DND-41 (cell line): ENCODE measurements at regions not wholly inside any gene's neighbourhood (a gene's known extent, or its start where the extent isn't known, plus 50 kb on each side); places are given as distances from the start of the nearest gene placed in this dataset.

Source experiments
- ATAC-seq: fragments of 200-7000 bp; cut with Tn5 transposase; 3 replicates; pipeline ENCODE4 v1.9.1; 2021; ENCODE audit warnings: low read depth; ENCODE audit not compliant: insufficient read depth
- DNase-seq: peaks from one replicate; pipeline ENCODE4 v3.0.0-alpha.2; 2020
- H2AFZ ChIP-seq: 2 replicates; pipeline ENCODE4 v1.6.0; 2012; ENCODE audit warnings: low read depth, low read length
- H3K27ac ChIP-seq: 2 replicates; pipeline ENCODE4 v1.5.1; 2012; ENCODE audit warnings: low read length, inconsistent platforms
- H3K27me3 ChIP-seq: fragments of 200-600 bp; sonication (generic); 2 replicates; pipeline ENCODE4 v1.6.0; 2012; ENCODE audit warnings: low read length, mild to moderate bottlenecking, inconsistent platforms; ENCODE audit not compliant: insufficient read depth, poor library complexity
- H3K36me3 ChIP-seq: 2 replicates; pipeline ENCODE4 v1.5.1; 2012; ENCODE audit warnings: low read length, inconsistent platforms; ENCODE audit not compliant: insufficient read depth
- H3K4me1 ChIP-seq: 2 replicates; pipeline ENCODE4 v1.5.1; 2012; ENCODE audit warnings: mild to moderate bottlenecking, low read length; ENCODE audit not compliant: insufficient read depth
- H3K4me2 ChIP-seq: 2 replicates; pipeline ENCODE4 v1.6.0; 2012; ENCODE audit warnings: mild to moderate bottlenecking, moderate library complexity, low read length, inconsistent platforms; ENCODE audit not compliant: insufficient read depth
- H3K4me3 ChIP-seq, 2 experiments: fragments of 200-600 bp in 1 of 2; shearing (Covaris generic) in 1 of 2; 2 replicates each; pipeline ENCODE4 v1.5.1; 2012 to 2016; ENCODE audit warnings: inconsistent platforms in 2 of 2, low read length in 2 of 2, mild to moderate bottlenecking in 2 of 2, low read depth in 1 of 2, moderate library complexity in 1 of 2
- H3K79me2 ChIP-seq: 2 replicates; pipeline ENCODE4 v1.6.0; 2012; ENCODE audit warnings: low read length, inconsistent platforms; ENCODE audit not compliant: insufficient read depth
- H3K9ac ChIP-seq: 2 replicates; pipeline ENCODE4 v1.6.0; 2012; ENCODE audit warnings: low read depth, mild to moderate bottlenecking, inconsistent platforms, low read length, moderate library complexity
- H3K9me3 ChIP-seq: 2 replicates; pipeline ENCODE4 v1.5.1; 2012; ENCODE audit warnings: low read length, moderate library complexity, mild to moderate bottlenecking, inconsistent platforms; ENCODE audit not compliant: insufficient read depth, severe bottlenecking
- H4K20me1 ChIP-seq: 2 replicates; pipeline ENCODE4 v1.6.0; 2012; ENCODE audit warnings: low read length; ENCODE audit not compliant: insufficient read depth
- CTCF ChIP-seq: IDR thresholded peaks from 2 replicates; pipeline ENCODE4 v1.5.1; 2012; ENCODE audit warnings: borderline replicate concordance, low read length, moderate library complexity, mild to moderate bottlenecking; ENCODE audit not compliant: poor library complexity, severe bottlenecking; ENCODE audit errors: extremely low read depth
- EZH2 ChIP-seq: IDR thresholded peaks from 3 replicates; pipeline ENCODE4 v1.6.1; 2012; ENCODE audit warnings: borderline replicate concordance, low read depth, mild to moderate bottlenecking, moderate library complexity, low read length, inconsistent platforms; ENCODE audit not compliant: severe bottlenecking

- H2AFZ ChIP-seq, result no peak overlapping the region
- H3K4me2 ChIP-seq, result no peak overlapping the region
- H3K27ac ChIP-seq, result no peak overlapping the region
- no peaks in the 10 kb centered on the region for H3K4me1 ChIP-seq
- no peaks in the 10 kb centered on the region for H3K27me3 ChIP-seq
- H3K9ac ChIP-seq, result no peak overlapping the region
- H3K36me3 ChIP-seq, result no peaks in the 10 kb centered on the region
- H3K79me2 ChIP-seq, result no peaks in the 10 kb centered on the region
- H3K4me3 ChIP-seq, result no peak overlapping the region
- TF ChIP-seq EZH2 (no peak), CTCF (no peak)
- no peaks in the 10 kb centered on the region for H3K9me3 ChIP-seq
- no peak for ATAC-seq
- H4K20me1 ChIP-seq, result no peaks in the 10 kb centered on the region
- DNase-seq, result no peak
These were observed 170.9 kb upstream of the BMP4 start for GRCh38 chr14:54127526-54127925.

GRCh38 chr14:54129850-54130640 lies 173.4 kb upstream of the BMP4 start:
- DNase-seq (no peak), ATAC-seq (no peak)
- no peak for TF ChIP-seq EZH2
- no peak for TF ChIP-seq CTCF
- no peaks in the 10 kb centered on the region for H3K36me3 ChIP-seq
- H2AFZ ChIP-seq, result no peak overlapping the region
- H3K27ac ChIP-seq, result no peak overlapping the region
- no peaks in the 10 kb centered on the region for H3K79me2 ChIP-seq
- no peaks in the 10 kb centered on the region for H3K27me3 ChIP-seq
- H4K20me1 ChIP-seq, result no peaks in the 10 kb centered on the region
- H3K9me3 ChIP-seq, result no peaks in the 10 kb centered on the region
- no peaks in the 10 kb centered on the region for H3K4me1 ChIP-seq
- H3K4me2 ChIP-seq, result no peak overlapping the region
- no peak overlapping the region for H3K4me3 ChIP-seq
- no peak overlapping the region for H3K9ac ChIP-seq

GRCh38 chr14:54132496-54132895 lies 175.9 kb upstream of the BMP4 start:
- H3K79me2 ChIP-seq, result no peaks in the 10 kb centered on the region
- no peaks in the 10 kb centered on the region for H3K4me1 ChIP-seq
- no peaks in the 10 kb centered on the region for H4K20me1 ChIP-seq
- no peak overlapping the region for H3K4me2 ChIP-seq
- H3K9ac ChIP-seq, result no peak overlapping the region
- no peaks in the 10 kb centered on the region for H3K36me3 ChIP-seq
- H2AFZ ChIP-seq, result no peak overlapping the region
- no peaks in the 10 kb centered on the region for H3K9me3 ChIP-seq
- no peaks in the 10 kb centered on the region for H3K27me3 ChIP-seq
- H3K4me3 ChIP-seq, result no peak overlapping the region
- TF ChIP-seq EZH2 (no peak), CTCF (no peak)
- H3K27ac ChIP-seq, result no peak overlapping the region
- DNase-seq, result no peak
- ATAC-seq, result no peak
